ENCODE measurements at regions not wholly inside any gene's neighbourhood (a gene's known extent, or its start where the extent isn't known, plus 50 kb on each side); places are given as distances from the start of the nearest gene placed in this dataset.

DNA sequence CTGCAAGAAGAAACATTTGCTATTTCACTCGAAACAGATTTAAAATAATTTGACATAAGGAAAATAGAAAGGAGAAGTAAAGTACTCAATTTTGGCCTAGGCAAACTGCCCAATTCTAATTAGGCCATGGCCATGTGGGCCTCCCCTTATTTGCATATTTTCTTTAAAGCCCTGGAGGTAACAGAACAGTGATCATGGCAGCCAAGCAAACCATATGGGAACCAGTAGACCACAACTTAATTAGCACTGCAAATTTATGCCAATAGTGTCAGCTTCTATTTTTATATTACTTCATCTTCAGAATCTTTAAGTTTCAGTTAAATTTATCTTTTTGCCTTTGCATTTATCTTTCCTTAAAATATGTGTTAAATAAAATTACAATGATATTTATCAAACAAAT lies 63.3 kb upstream of the THSD7A start:
- intact Hi-C loops (cut with DNase I) = no loop called here
- DNase-seq = no peak

DNA sequence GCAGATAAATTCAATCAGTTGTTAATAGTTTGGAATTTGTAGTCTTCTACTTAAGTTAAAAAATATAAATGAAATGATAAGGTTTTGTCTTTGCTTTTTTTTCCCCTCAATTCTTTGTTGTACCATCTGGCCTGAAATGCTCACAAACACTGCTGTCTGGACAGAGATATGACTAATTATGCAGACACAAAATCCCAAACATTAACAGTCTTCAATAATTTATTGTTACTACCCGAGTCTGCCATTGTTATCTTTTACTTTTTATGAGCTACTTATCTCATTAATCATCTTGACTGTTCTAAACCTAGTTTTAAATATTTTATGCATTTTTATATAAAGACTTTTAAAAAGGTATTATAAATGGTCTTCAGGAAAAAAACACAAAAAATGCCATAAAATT lies 64.7 kb upstream of the THSD7A start:
- intact Hi-C loops (cut with DNase I) = no loop called here
- DNase-seq = no peak

DNA sequence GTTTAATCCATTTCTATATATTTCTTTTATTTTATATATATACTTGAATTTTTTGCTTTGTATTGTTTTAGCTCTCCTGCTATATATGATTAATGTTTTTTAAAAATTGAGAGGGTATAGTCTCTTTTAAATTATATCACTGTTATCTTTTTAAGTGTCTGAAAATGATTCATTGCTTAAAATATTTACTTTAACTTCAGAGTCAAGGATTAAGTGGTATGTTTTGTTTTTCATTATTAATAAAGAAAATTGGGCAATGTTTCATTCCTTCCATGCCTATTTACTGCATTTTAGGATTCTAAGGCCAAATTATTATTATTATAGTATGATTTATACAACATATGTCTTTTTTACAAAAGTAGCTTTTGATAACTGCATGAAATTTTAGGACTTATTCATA lies 67.2 kb upstream of the THSD7A start:
- intact Hi-C loops (cut with DNase I) = no loop called here

DNA sequence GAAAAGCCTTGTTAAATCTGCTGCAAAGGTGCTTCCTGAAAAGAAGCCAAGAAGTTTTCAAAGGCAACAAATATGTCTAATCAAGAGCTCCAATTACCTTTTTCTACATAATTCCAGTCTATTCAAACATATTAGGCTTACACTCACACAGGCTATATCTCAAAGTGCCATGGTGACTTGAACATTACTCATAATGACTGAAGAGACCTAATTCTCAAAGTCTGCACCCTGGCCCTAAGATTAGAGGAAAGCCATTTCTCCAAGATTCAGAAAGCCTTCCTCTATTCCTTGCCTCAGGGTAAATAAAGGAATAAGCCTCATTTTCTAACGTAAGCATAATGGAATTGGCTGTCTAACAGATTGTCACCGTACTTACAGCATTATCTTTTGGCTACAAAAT lies 78.3 kb upstream of the THSD7A start:
- DNase-seq = no peak
- intact Hi-C loops (cut with DNase I) = no loop called here

More for the DNA sequence above, 67.2 kb upstream of the THSD7A start:
- DNase-seq = no peak

DNA sequence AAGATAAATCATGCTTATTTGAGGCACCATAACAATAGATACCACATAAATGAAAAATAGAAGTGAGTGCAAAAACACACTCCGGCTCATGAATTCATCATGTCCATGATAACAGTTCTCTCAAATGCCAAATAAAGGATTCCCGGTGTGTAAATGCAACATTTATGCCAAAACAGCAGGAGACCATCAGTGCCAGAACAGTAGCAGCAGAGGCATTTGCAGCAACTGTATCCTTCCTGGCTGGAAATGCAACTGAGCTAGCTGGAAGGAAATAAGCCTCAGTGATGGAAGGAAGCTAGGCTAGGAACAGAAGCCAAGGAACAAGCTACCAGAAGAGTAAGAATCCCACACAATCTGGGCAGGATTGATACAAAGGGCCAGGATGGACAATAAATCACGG lies 79.9 kb upstream of the THSD7A start:
- no peak for DNase-seq
- intact Hi-C loops (cut with DNase I) = no loop called here

DNA sequence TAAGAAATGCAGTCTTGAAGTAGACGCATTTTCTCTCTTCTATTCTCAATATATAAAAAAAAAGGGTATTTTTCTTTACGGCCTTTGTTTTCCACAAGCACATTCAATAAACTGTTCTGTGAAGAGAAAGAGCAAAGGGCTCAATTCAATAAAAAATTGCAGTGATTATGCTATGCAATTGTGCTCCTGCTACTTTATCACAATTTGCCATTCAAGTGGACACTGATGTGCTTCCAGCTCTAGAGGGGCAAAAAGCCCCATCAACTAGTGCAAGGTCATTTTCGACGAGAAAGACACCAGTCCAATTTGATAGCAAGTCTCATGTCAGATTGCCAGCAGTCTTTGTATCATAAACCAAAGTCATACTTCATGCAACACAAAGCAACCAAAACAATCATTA lies 82.6 kb upstream of the THSD7A start:
- intact Hi-C loops (cut with DNase I) = no loop called here
- no peak for DNase-seq

DNA sequence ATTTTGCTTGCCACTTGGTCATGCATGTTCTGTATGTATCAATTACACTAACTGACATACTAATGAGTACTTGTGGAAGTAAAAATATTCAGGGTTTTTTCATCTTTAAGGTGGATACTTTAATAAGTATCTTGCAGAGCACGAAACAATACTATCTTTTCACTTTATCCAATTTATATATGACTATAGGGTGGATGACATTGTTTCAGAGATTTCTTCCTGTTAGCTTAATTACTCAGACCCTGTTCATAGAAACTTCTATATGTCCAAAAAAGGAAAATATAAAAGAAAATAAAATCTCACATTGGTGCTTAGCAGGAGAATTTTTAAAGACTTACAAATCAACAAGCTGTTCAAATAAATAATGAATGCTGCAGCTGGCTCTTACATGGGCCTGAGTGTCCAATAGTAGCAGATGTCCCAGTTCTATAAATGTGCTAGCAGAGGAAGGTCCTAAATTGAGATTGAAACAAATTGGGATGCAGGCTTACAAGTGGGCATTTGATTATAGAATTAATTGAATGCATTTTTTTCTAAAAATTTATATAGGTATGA lies 91.5 kb upstream of the THSD7A start:
- DNase-seq = no peak

DNA sequence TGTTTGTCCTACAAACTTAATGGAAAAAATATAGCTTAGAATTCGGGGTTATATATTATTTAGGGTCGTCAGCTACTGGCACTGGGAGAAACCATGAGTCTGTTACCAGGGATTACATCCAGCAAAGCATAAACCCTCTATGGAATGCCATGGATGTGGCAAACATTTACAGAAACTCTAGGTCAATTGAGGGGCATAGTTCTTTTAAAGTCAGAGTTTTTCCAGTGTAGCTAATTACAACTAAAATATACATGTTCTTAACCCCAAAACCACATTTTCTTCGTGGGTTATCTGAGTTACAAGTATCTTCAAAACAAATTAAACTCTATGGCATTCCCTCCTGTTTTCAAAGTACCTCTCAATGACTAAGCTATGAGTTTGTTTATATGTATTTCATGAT lies 99.3 kb upstream of the THSD7A start:
- intact Hi-C loops (cut with DNase I) = no loop called here

More for the DNA sequence above, 91.5 kb upstream of the THSD7A start:
- intact Hi-C loops (cut with DNase I) = no loop called here

DNA sequence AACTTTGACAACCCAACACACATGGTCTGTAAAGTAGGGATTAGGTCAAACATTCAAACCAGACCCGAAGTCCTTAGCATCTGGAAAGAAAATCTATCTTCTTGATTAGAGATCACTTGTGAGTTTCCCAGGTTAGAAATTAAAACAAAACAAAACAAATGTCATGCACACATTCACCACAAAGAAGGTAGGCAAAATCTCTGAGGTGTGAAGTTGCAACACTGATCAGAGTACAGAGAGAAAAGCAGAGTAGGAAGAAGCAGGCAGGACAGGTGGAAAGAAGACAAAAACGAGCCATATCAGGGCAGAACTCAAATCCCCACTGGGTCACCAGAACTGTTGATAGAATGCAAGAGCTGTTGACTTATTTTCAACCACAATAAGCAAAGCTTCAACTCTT lies 102.8 kb upstream of the THSD7A start:
- intact Hi-C loops (cut with DNase I) = no loop called here
- DNase-seq = no peak

More for the DNA sequence above, 99.3 kb upstream of the THSD7A start:
- no peak for DNase-seq

DNA sequence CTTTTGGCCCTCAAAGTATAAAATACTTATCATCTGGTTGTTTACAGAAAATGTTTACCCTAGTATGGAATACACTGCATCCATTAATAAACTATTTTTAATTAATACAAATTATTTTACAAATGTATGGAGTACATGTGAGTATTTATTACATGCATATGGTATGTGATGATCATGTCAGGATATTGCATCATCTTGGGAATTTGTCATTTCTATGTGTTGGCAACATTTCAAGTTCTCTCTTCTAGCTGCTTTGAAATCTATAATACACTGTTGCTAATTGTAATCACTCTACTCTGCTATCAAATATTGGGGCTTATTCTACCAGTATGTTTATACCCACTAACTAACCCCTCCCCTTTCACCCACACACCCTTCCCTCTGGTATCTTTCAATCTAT lies 103.9 kb upstream of the THSD7A start:
- no peak for DNase-seq
- intact Hi-C loops (cut with DNase I) = no loop called here

DNA sequence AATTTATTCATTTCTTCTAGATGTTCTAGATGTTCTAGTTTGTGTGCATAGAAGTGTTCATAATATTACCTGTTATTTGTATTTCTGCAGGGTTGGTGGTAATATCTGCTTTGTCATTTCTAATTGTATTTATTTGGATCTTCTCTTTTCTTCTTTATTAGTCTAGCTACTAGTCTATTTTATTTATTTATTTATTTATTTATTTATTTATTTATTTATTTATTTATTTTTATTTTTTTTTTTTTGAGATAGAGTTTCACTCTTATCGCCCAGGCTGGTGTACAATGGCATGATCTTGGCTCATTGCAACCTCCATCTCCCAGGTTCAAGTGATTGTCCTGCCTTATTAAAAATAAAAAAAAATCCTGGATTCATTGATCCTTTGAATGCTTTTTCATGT lies 114.8 kb upstream of the THSD7A start:
- intact Hi-C loops (cut with DNase I) = no loop called here
- no peak for DNase-seq

DNA sequence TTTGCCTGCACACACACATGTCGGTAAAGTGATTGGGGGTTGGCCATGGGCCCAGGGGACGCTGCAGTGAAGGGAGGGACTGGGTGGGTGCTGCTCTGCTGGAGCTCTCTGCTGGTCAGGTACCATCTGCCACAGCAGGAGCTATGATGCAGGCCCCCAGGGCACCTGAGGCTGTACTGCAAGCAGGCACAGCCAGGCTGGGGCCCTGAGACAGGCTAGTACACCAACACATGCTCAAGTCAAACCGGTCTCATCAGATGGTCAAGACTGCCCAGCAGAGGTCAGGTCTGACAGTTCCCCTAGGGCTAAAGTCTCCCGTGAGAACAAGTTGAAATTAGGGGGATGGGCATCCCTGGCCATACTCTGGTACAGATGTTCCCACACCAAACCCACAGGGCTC lies 118.3 kb upstream of the THSD7A start:
- no peak for DNase-seq
- intact Hi-C loops (cut with DNase I) = no loop called here

DNA sequence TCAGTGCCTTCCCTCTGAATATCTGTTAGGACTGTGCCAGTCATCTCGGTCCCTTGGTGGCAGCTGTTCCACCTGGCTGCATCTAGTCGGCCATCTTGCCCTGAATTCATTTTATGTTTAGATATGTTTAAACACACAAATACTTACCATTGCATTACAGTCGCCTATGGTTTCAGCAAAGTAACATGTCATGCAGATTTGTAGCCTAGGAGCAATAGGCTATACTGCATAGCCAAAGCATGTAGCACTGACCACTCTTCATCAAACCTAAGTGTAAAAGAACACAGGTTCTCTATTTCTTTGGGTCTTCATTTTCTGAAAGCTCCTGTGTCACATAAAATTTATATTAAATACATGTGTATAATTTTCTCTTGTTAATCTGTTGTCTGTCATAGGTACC lies 118.9 kb upstream of the THSD7A start:
- intact Hi-C loops (cut with DNase I) = no loop called here
- DNase-seq = no peak

DNA sequence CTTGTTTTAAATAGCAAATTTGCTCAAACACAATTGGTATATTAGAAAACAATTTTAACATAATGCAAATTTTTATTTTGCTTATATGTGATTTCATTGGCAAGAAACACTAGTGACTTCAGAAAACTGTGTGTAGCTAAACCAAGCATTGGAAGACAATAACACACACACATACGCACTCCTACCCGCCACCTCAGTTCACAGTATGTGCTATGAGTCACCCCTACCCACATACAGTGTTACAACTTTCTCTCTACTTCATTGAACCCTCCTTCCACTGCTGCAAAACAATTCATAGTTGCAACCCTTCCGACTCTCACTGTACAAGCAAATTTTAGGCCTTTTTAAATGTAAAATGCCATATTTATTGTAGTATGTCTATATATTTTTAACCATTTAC lies 119.9 kb upstream of the THSD7A start:
- intact Hi-C loops (cut with DNase I) = no loop called here
- DNase-seq = peak in 29 of 42 donors; percentile 4 to 81 (median 32)

DNA sequence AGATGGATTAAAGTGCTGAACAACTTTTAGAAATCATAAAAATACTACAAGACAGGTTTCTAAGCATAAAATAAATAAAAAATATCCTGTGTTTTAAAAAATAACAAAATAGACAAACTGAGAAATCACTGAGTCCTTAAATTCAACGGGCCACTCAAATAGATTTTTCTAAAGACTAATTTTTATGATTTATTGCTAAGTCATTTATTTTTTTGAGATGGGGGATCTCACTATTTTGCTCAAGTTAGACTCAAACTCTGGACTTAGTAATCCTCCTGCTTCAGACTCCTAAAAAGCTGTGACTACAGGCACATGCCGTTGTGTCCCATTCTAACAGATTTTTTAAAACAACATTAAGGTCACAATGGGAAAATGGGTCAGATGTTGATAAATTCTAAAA lies 121.0 kb upstream of the THSD7A start:
- no peak for DNase-seq
- intact Hi-C loops (cut with DNase I) = no loop called here

DNA sequence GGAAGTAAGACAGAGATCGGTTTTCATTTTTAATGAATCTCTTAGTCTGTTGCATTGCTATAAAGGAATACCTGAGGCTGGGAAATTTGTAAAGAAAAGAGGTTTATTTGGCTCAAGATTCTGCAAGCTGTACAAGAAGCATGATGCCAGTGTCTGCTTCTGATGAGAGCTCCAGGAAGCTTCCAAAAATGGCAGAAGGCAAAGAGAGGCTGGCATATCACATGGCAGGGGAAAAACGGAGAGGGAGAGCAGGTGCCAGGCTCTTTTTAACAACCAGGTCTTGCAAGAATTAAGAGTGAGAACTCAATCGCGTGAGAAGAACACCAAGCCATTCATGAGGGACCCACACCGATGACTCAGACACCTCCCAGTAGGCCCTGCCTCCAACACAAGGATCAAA lies 125.0 kb upstream of the THSD7A start:
- no peak for DNase-seq
- intact Hi-C loops (cut with DNase I) = no loop called here

DNA sequence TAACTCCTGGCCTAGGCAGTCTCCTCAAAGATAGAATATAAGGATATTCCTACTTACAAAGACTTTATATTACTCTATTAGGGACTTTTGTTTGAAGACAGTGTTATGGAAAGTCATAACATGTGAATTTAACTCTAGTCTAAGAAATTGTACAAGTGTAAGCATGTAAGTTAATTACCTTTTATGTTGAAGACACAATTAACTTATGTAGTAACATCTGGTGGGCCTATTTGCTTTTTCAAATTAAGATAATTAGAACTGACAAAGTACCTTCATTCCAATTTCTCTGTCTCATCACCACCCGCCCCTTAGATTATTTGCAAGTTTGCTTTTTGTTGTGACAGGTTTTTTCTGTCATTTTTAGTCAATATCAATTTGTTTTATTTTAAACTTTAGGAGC lies 126.0 kb upstream of the THSD7A start:
- intact Hi-C loops (cut with DNase I) = no loop called here
- no peak for DNase-seq

DNA sequence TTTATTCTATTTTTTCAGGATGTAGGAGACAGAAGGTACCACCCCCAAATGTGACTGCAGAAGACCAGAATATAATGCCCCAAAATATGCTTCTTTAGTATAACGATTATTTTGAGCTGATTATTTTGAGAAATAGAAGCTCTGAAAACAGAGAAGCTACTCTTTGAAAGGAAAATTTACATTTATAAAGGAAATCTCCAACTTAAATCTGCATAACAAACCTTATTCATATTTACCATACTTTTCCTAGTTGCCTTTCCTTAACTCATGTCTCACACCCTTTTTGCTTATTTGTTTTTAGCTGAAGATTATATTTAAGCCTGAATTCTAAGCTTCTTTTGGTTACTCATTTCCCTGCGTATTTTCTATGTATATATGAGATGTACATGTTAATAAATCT lies 127.1 kb upstream of the THSD7A start:
- no peak for DNase-seq
- intact Hi-C loops (cut with DNase I) = no loop called here

DNA sequence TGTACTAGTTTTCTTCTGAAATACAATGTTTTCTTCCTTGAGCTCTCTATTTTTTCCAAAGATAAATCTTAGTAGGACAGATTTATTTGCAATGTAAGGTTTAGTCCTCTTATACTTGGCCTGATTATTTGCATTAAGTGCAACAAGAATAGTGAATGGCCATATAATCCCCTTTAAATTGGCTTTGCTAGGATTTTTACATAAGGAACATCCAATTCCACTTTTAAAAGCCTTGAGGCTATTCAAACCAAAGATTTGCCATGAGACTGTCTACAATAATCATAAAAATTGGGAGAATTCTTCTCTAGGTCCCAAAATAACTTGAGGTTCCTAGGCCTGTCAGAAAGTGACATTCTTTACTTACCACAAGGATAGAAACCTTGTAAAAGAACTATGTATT lies 128.6 kb upstream of the THSD7A start:
- intact Hi-C loops (cut with DNase I) = no loop called here
- DNase-seq = no peak

DNA sequence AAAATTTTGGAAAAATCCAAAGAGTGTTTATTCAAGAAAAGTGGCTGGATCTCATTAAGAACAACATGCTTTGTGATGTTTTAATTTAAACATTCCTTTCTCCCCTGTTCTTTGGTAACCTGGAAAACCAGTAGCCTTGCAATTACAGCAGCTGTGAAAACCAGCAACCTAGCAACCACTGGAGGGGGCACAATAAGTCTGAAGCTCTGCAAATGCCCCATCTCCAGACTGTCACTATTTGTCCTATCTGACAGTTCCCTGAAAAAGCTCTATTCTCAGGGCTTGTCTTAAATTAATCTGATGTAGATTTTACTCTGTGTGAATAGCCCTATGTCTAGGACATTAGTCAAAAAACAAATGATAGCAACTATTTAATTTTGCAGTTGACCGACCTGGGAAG lies 137.6 kb upstream of the THSD7A start:
- DNase-seq = no peak
- intact Hi-C loops (cut with DNase I) = no loop called here

DNA sequence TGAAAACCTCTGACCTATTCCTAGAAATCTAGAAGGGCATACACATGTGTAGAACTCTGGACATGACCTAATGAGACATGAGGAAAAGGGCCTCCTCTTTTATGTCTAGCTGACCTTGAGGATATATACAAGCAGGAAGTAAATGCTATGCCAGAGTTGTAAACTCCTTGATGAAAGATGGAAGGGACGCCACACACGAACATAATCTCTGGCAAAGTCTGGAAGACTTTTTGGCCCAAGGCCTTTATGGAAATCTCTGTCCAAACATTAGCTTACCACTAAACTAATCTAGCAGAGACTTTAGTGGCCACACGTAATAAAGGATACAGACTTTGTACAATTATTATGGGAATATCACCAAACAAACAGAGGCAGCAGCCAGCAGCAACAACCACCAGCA lies 138.1 kb upstream of the THSD7A start:
- intact Hi-C loops (cut with DNase I) = no loop called here
- DNase-seq = no peak

DNA sequence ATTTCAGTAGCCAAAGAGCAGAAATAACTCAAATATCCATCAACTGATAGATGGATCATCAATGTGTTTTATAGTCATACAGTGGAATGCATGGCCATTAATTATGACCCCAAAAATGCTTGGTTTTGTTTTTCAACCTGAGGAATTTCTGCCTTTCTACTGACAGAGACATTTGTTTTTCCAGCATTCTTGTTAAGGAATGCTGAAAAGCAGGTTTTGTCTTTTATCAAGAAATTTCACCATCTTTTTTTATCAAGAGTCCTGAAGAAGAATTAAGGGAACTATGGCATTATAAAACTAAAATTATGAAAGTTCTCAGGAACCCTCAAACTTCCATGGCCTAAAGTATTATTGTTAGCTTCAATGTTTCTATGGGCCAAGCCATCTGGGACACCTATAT lies 153.4 kb upstream of the THSD7A start:
- no peak for DNase-seq
- intact Hi-C loops (cut with DNase I) = no loop called here

Data from head of caudate nucleus (tissue), 42 donors.